MM.1S (cell line): ENCODE measurements at regions not wholly inside any gene's neighbourhood (a gene's known extent, or its start where the extent isn't known, plus 50 kb on each side); places are given as distances from the start of the nearest gene placed in this dataset.

ENCODE experiments used
- DNase-seq: peaks from one replicate; pipeline ENCODE4 v3.0.0-alpha.2; 2015
- H2AFZ ChIP-seq: fragments of 300-600 bp; sonication (generic); 2 replicates; pipeline ENCODE4 v1.6.0; 2016; ENCODE audit warnings: antibody characterized with exemption, low read length
- H3F3A ChIP-seq: fragments of 300-600 bp; sonication (generic); 2 replicates; pipeline ENCODE4 v1.6.1; 2016; ENCODE audit warnings: mild to moderate bottlenecking, antibody characterized with exemption, low read length, moderate library complexity, mixed read lengths; ENCODE audit not compliant: insufficient read depth
- H3K27ac ChIP-seq: fragments of 300-600 bp; sonication (generic); 2 replicates; pipeline ENCODE4 v1.5.1; 2016; ENCODE audit warnings: mild to moderate bottlenecking, low read length
- H3K27me3 ChIP-seq: fragments of 300-600 bp; sonication (generic); replicated peaks from 2 replicates; pipeline ENCODE4 v1.6.0; 2016; ENCODE audit warnings: low read length; ENCODE audit not compliant: insufficient read depth
- H3K36me3 ChIP-seq: fragments of 300-600 bp; sonication (generic); replicated peaks from 2 replicates; pipeline ENCODE4 v1.6.1; 2016; ENCODE audit warnings: mild to moderate bottlenecking, low read length, mixed read lengths; ENCODE audit not compliant: insufficient read depth
- H3K4me1 ChIP-seq: fragments of 300-600 bp; sonication (generic); 2 replicates; pipeline ENCODE4 v1.6.1; 2016; ENCODE audit warnings: low read length, mixed read lengths
- H3K4me2 ChIP-seq: fragments of 300-600 bp; sonication (generic); 2 replicates; pipeline ENCODE4 v1.6.0; 2016; ENCODE audit warnings: low read depth, low read length
- H3K4me3 ChIP-seq: fragments of 300-600 bp; sonication (generic); 2 replicates; pipeline ENCODE4 v1.5.1; 2016; ENCODE audit warnings: low read length, mixed read lengths
- H3K79me2 ChIP-seq: fragments of 300-600 bp; sonication (generic); 2 replicates; pipeline ENCODE4 v1.6.1; 2016; ENCODE audit warnings: mixed run types, low read length, mixed read lengths
- H3K9ac ChIP-seq: fragments of 300-600 bp; sonication (generic); 2 replicates; pipeline ENCODE4 v1.6.1; 2016; ENCODE audit warnings: low read length, mixed read lengths
- H3K9me2 ChIP-seq: fragments of 300-600 bp; sonication (generic); replicated peaks from 2 replicates; pipeline ENCODE4 v1.6.1; 2016; ENCODE audit warnings: mild to moderate bottlenecking, low read length, mixed read lengths; ENCODE audit not compliant: insufficient read depth
- H3K9me3 ChIP-seq: fragments of 300-600 bp; sonication (generic); replicated peaks from 2 replicates; pipeline ENCODE4 v1.6.1; 2016; ENCODE audit warnings: mild to moderate bottlenecking, low read length, mixed read lengths; ENCODE audit not compliant: insufficient read depth
- H4K20me1 ChIP-seq: fragments of 300-600 bp; sonication (generic); 2 replicates; pipeline ENCODE4 v1.6.1; 2016; ENCODE audit warnings: mild to moderate bottlenecking, low read length, moderate library complexity, mixed read lengths; ENCODE audit not compliant: insufficient read depth
- CTCF ChIP-seq: fragments of 300-600 bp; sonication (generic); IDR thresholded peaks from 2 replicates; pipeline ENCODE4 v1.5.1; 2016; ENCODE audit warnings: antibody characterized with exemption, low read length, mixed read lengths
- EZH2 ChIP-seq: fragments of 300-600 bp; sonication (generic); optimal IDR thresholded peaks from 2 replicates; pipeline ENCODE3; 2017; ENCODE audit warnings: low read depth, mild to moderate bottlenecking, antibody characterized with exemption, low read length, mixed read lengths
- EZH2phosphoT487 ChIP-seq: fragments of 300-600 bp; sonication (generic); IDR thresholded peaks from 2 replicates; pipeline ENCODE4 v1.6.1; 2018; ENCODE audit warnings: antibody characterized with exemption, low read length

GRCh38 chr4:29578329-29578728 is 1141.8 kb upstream of the PCDH7 start:
- Histone ChIP-seq H3F3A (no peaks in the 10 kb centered on the region), H3K9me3 (no peaks in the 10 kb centered on the region), H3K27ac (no peak overlapping the region), H3K36me3 (no peaks in the 10 kb centered on the region), H3K4me3 (no peak overlapping the region), H3K27me3 (no peaks in the 10 kb centered on the region), H3K4me2 (no peak overlapping the region), H3K79me2 (no peaks in the 10 kb centered on the region), H2AFZ (no peak overlapping the region), H3K4me1 (no peaks in the 10 kb centered on the region), H3K9me2 (no peaks in the 10 kb centered on the region), H4K20me1 (no peaks in the 10 kb centered on the region), H3K9ac (no peak overlapping the region)
- TF ChIP-seq EZH2phosphoT487, result no peak
- TF ChIP-seq EZH2, result no peak
- DNase-seq, result no peak

- no peaks in the 10 kb centered on the region for H3K79me2 ChIP-seq
- H3K9me3 ChIP-seq, result no peaks in the 10 kb centered on the region
- no peaks in the 10 kb centered on the region for H3K36me3 ChIP-seq
- TF ChIP-seq EZH2phosphoT487 (no peak), CTCF (no peak), EZH2 (no peak)
- no peak overlapping the region for H3K9ac ChIP-seq
- H3K4me1 ChIP-seq, result no peaks in the 10 kb centered on the region
- no peak overlapping the region for H3K4me2 ChIP-seq
- no peak overlapping the region for H3K27ac ChIP-seq
- no peaks in the 10 kb centered on the region for H3K9me2 ChIP-seq
- no peaks in the 10 kb centered on the region for H3K27me3 ChIP-seq
- H3K4me3 ChIP-seq, result no peak overlapping the region
- no peaks in the 10 kb centered on the region for H3F3A ChIP-seq
- no peaks in the 10 kb centered on the region for H4K20me1 ChIP-seq
- no peak overlapping the region for H2AFZ ChIP-seq
- no peak for DNase-seq
Measured at GRCh38 chr4:29581457-29581856, 1138.7 kb upstream of the PCDH7 start.

DNA sequence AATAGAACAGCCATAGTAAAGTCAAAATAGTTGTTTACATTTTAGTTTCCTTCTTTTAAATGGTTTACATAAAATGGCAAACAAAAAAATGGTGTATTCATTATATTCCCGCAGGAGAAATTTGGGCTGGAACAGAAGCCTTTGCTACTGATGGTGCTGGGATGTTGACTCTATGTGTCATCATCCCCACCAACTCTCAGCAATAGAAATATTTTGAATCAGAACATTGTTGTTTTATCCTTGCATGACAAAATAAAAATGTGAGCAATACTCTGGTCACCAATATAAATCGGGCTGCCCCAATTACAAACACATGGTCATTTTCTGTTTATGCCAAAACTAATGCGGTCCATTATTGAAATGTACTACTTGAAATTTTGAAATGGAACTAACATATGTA is 1131.6 kb upstream of the PCDH7 start:
- DNase-seq, result no peak
- Histone ChIP-seq H2AFZ (no peak overlapping the region), H4K20me1 (no peaks in the 10 kb centered on the region), H3K79me2 (no peaks in the 10 kb centered on the region), H3K36me3 (no peaks in the 10 kb centered on the region), H3K9ac (no peak overlapping the region), H3F3A (no peaks in the 10 kb centered on the region), H3K9me2 (no peaks in the 10 kb centered on the region), H3K4me1 (no peaks in the 10 kb centered on the region), H3K9me3 (no peaks in the 10 kb centered on the region), H3K27ac (no peak overlapping the region), H3K4me2 (no peak overlapping the region), H3K27me3 (no peaks in the 10 kb centered on the region), H3K4me3 (no peak overlapping the region)
- no peak for TF ChIP-seq CTCF

- Histone ChIP-seq H3K9me2 (no peaks in the 10 kb centered on the region), H3K4me3 (no peak overlapping the region), H3K36me3 (no peaks in the 10 kb centered on the region), H3K4me2 (no peak overlapping the region), H2AFZ (no peak overlapping the region), H3F3A (no peaks in the 10 kb centered on the region), H3K27ac (no peak overlapping the region), H4K20me1 (no peaks in the 10 kb centered on the region), H3K9me3 (no peaks in the 10 kb centered on the region), H3K79me2 (no peaks in the 10 kb centered on the region), H3K27me3 (no peaks in the 10 kb centered on the region), H3K9ac (no peak overlapping the region), H3K4me1 (no peaks in the 10 kb centered on the region)
- TF ChIP-seq EZH2 (no peak), CTCF (no peak), EZH2phosphoT487 (no peak)
- DNase-seq, result no peak
Measured at GRCh38 chr4:29596228-29596627, 1123.9 kb upstream of the PCDH7 start.
